Activated CD8-positive, alpha-beta T cell treated with anti-CD3 and anti-CD28 coated beads for 36 hours (primary cell): ENCODE measurements at regions not wholly inside any gene's neighbourhood (a gene's known extent, or its start where the extent isn't known, plus 50 kb on each side); places are given as distances from the start of the nearest gene placed in this dataset.

Source experiments
- ATAC-seq: fragments of 200-7000 bp; cut with Tn5 transposase; one replicate; pipeline ENCODE4 v1.10.0; 2021; ENCODE audit warnings: mild to moderate bottlenecking, moderate library complexity
- CTCF ChIA-PET: fragments of 350-600 bp; sonication (Branson Sonifier 250); formaldehyde crosslinking; loops from one replicate; lab custom pipeline; 2021; ENCODE audit warnings: antibody characterized with exemption; lab: Charles Lee
- POLR2A ChIA-PET: fragments of 350-600 bp; sonication (Branson Sonifier 250); formaldehyde crosslinking; loops from one replicate; lab custom pipeline; 2021; ENCODE audit warnings: antibody characterized with exemption; lab: Charles Lee
- DNase-seq: peaks from one replicate; pipeline ENCODE4 v3.0.0-alpha.2; 2020
- H3K27ac Mint-ChIP-seq: one replicate; pipeline ENCODE4 v1.8.0; 2021; ENCODE audit warnings: mild to moderate bottlenecking, mixed read lengths
- H3K27me3 Mint-ChIP-seq: one replicate; pipeline ENCODE4 v1.8.0; 2021; ENCODE audit warnings: mixed read lengths
- H3K36me3 Mint-ChIP-seq: one replicate; pipeline ENCODE4 v1.8.0; 2021; ENCODE audit warnings: low read depth, mixed read lengths
- H3K4me1 Mint-ChIP-seq: one replicate; pipeline ENCODE4 v1.8.0; 2021; ENCODE audit warnings: low read depth, mixed read lengths
- H3K4me3 Mint-ChIP-seq: one replicate; pipeline ENCODE4 v1.8.0; 2021; ENCODE audit warnings: mild to moderate bottlenecking, moderate library complexity, mixed read lengths
- H3K9me3 Mint-ChIP-seq: one replicate; pipeline ENCODE4 v1.8.0; 2021; ENCODE audit warnings: mixed read lengths
- intact Hi-C: fragments of 100-400 bp; cut with micrococcal nuclease; formaldehyde crosslinking; loops from one replicate; pipeline ENCODE4 v1.10.0; 2022
- TF ChIP-seq, protein P1 (sequence below): fragments of 200-600 bp; IDR thresholded peaks from one replicate; pipeline ENCODE4 v1.8.0; 2022; ENCODE audit warnings: antibody characterized with exemption, mild to moderate bottlenecking

DNA sequence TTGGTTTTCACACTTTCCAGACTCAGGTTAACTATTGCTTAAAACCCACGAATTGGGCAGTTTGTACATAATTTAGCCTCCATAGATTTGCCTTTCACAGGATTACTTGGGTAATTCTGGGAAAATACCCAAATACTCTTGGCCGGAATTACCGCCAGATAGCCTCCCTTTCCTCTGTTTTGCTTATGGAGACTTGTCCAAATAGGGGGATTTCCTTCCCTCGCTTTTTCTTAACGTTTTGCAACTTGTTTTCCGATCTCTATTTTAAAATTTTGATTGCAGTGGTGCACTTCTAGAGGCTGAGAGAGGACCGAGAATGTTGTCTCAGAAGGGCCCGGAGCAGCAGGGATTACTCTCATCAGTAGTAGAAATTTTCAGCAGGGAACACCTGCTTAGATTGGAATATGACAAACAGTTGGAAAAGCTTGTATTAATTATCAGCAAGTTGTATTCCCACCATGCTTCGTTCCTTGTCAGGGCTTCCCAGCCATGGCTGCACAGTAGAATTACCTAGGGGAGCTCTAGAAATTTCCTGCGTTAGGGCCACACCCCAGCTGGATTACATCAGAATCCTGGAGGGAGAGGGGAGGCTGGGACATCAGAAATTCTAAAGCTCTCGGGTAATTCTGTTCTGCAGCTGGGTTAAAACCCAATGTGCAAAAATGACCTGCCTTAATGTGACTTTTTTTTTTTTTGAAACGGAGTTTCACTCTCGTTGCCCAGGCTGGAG, 329.1 kb downstream of the SH3GL2 start:
- POLR2A ChIA-PET, result no interaction called here
- H3K9me3 Mint-ChIP-seq, result no peaks in the 10 kb centered on the region

DNA sequence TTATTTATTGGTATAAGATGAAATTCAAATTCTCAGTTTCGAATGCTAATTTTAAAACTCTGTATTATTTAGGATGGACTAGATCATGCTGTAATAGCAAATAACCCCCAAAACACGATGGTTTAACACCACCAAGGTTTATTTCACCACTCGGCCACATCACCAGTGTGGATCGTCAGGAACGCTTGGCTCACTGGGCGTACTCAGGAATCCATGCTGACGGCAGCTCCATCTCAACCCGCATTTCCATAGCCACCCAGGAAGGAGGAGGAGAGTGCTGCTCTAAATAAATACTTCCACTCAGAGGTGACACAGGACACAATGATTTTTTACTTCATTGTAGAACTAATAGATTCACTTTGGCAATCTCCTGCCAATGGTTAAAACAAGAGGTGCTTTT, 347.4 kb downstream of the SH3GL2 start:
- intact Hi-C loops, result no loop called here
- Mint-ChIP-seq H3K4me1 (no peaks in the 10 kb centered on the region), H3K27ac (no peak overlapping the region), H3K36me3 (no peaks in the 10 kb centered on the region), H3K27me3 (no peaks in the 10 kb centered on the region), H3K4me3 (no peak overlapping the region), H3K9me3 (peaks cover 8% of the 10 kb centered on the region)
- ChIA-PET CTCF (no interaction called here), POLR2A (no interaction called here)
- ATAC-seq (no peak), DNase-seq (no peak)
- TF ChIP-seq, protein P1, sequence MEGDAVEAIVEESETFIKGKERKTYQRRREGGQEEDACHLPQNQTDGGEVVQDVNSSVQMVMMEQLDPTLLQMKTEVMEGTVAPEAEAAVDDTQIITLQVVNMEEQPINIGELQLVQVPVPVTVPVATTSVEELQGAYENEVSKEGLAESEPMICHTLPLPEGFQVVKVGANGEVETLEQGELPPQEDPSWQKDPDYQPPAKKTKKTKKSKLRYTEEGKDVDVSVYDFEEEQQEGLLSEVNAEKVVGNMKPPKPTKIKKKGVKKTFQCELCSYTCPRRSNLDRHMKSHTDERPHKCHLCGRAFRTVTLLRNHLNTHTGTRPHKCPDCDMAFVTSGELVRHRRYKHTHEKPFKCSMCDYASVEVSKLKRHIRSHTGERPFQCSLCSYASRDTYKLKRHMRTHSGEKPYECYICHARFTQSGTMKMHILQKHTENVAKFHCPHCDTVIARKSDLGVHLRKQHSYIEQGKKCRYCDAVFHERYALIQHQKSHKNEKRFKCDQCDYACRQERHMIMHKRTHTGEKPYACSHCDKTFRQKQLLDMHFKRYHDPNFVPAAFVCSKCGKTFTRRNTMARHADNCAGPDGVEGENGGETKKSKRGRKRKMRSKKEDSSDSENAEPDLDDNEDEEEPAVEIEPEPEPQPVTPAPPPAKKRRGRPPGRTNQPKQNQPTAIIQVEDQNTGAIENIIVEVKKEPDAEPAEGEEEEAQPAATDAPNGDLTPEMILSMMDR, result no peak

More for the DNA sequence above, 329.1 kb downstream of the SH3GL2 start:
- TF ChIP-seq, protein P1, result no peak
- H3K4me3 Mint-ChIP-seq, result no peak overlapping the region
- peaks cover 27% of the 10 kb centered on the region for H3K27me3 Mint-ChIP-seq
- H3K36me3 Mint-ChIP-seq, result no peaks in the 10 kb centered on the region
- CTCF ChIA-PET, result no interaction called here
- intact Hi-C loops, result no loop called here
- H3K4me1 Mint-ChIP-seq, result no peaks in the 10 kb centered on the region
- ATAC-seq (no peak), DNase-seq (no peak)
- no peak overlapping the region for H3K27ac Mint-ChIP-seq

DNA sequence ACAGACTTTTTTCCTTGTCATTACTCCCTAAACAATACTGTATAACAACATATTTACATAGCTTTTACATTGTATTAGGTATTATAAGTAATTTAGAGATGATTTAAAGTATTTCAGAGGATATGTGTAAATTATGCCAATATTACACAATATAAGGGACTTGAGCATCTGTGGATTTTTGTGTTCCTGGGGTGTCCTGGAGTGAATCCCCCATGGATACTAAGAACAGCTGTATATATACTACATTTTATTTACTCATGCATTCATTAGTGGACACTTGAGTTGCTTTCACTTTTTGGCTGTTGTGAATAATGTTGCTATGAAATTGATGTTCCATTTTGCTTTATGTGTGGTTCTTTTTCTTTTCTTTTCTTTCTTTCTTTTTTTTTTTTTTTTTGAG, 348.8 kb downstream of the SH3GL2 start:
- intact Hi-C loops, result no loop called here
- TF ChIP-seq, protein P1, result no peak
- ChIA-PET POLR2A (no interaction called here), CTCF (no interaction called here)
- Mint-ChIP-seq H3K27ac (no peak overlapping the region), H3K27me3 (no peaks in the 10 kb centered on the region), H3K36me3 (no peaks in the 10 kb centered on the region), H3K4me1 (no peaks in the 10 kb centered on the region), H3K9me3 (peaks cover 8% of the 10 kb centered on the region), H3K4me3 (no peak overlapping the region)
- DNase-seq, result no peak
- no peak for ATAC-seq

DNA sequence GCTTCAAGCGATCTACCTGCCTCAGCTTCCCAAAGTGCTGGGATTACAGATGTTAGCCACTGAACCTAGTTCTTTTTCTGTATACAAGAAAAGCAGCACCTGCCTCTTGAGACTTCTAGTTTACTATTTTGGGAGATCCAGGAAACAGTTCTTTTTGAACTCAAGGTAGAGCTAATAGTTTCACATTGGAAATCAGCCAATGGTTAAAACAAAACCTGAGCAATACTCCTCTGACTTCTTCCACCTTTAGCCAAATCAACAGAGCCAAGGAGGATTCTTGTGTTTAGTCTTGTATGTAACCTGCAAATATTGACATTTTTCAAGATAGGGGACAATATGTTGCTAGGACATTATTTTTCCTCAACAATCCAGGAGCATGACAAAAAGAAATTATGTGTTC, 349.4 kb downstream of the SH3GL2 start:
- Mint-ChIP-seq H3K27me3 (no peaks in the 10 kb centered on the region), H3K4me3 (no peak overlapping the region), H3K36me3 (no peaks in the 10 kb centered on the region), H3K9me3 (peaks cover 8% of the 10 kb centered on the region), H3K4me1 (no peaks in the 10 kb centered on the region), H3K27ac (no peak overlapping the region)
- CTCF ChIA-PET, result no interaction called here
- POLR2A ChIA-PET, result no interaction called here
- TF ChIP-seq, protein P1, result no peak
- DNase-seq, result no peak
- intact Hi-C loops, result no loop called here
- no peak for ATAC-seq

DNA sequence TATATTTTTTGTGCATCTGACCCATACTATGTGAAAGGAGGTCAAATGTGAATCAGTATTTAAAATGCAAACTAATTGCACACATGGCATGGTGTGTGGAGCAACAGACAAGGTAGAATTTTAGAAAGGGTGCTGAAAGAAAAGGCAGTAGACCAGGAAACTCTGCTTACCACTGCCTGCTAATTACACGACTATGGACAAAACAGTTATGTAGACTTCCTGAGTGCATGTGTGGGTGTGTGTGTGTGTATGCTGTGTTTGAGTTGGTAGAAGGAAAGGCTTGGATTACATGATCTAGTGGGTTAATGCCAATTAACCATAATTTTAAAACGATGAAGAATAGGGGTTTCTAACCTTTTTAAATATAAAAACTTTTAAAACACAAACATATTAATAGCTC, 349.9 kb downstream of the SH3GL2 start:
- no peaks in the 10 kb centered on the region for H3K27me3 Mint-ChIP-seq
- ChIA-PET CTCF (no interaction called here), POLR2A (no interaction called here)
- ATAC-seq (no peak), DNase-seq (no peak)
- TF ChIP-seq, protein P1, result no peak
- H3K9me3 Mint-ChIP-seq, result peaks cover 8% of the 10 kb centered on the region
- intact Hi-C loops, result no loop called here
- no peak overlapping the region for H3K27ac Mint-ChIP-seq
- no peaks in the 10 kb centered on the region for H3K4me1 Mint-ChIP-seq
- H3K4me3 Mint-ChIP-seq, result no peak overlapping the region
- no peaks in the 10 kb centered on the region for H3K36me3 Mint-ChIP-seq
